ENCODE measurements at regions not wholly inside any gene's neighbourhood (a gene's known extent, or its start where the extent isn't known, plus 50 kb on each side); places are given as distances from the start of the nearest gene placed in this dataset.

- TF ChIP-seq, protein P1, sequence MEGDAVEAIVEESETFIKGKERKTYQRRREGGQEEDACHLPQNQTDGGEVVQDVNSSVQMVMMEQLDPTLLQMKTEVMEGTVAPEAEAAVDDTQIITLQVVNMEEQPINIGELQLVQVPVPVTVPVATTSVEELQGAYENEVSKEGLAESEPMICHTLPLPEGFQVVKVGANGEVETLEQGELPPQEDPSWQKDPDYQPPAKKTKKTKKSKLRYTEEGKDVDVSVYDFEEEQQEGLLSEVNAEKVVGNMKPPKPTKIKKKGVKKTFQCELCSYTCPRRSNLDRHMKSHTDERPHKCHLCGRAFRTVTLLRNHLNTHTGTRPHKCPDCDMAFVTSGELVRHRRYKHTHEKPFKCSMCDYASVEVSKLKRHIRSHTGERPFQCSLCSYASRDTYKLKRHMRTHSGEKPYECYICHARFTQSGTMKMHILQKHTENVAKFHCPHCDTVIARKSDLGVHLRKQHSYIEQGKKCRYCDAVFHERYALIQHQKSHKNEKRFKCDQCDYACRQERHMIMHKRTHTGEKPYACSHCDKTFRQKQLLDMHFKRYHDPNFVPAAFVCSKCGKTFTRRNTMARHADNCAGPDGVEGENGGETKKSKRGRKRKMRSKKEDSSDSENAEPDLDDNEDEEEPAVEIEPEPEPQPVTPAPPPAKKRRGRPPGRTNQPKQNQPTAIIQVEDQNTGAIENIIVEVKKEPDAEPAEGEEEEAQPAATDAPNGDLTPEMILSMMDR (IDR thresholded peaks at IDR 0.05), result no peak
- no peak for TF ChIP-seq POLR2A (IDR thresholded peaks at IDR 0.05)
Observed at GRCh38 chr11:134915881-134916280, 503.8 kb upstream of the B3GAT1 start.

Measured in heart left ventricle (tissue), 13 donors.